Left ventricle myocardium inferior (tissue), 1 donor: ENCODE measurements at regions not wholly inside any gene's neighbourhood (a gene's known extent, or its start where the extent isn't known, plus 50 kb on each side); places are given as distances from the start of the nearest gene placed in this dataset.

Experiments used
- DNase-seq: peaks from one replicate; pipeline ENCODE4 v3.0.0-alpha.2; 2020
- H3K27ac ChIP-seq: fragments of 200-600 bp; replicated peaks from 2 replicates; pipeline ENCODE4 v1.8.0; 2021
- H3K27me3 ChIP-seq: fragments of 200-600 bp; 2 replicates; pipeline ENCODE4 v1.8.0; 2021; ENCODE audit warnings: low read depth
- H3K36me3 ChIP-seq: fragments of 200-600 bp; 2 replicates; pipeline ENCODE4 v1.8.0; 2021
- H3K4me1 ChIP-seq: fragments of 200-600 bp; 2 replicates; pipeline ENCODE4 v1.8.0; 2021
- H3K4me3 ChIP-seq: fragments of 200-600 bp; 2 replicates; pipeline ENCODE4 v1.8.0; 2021; ENCODE audit warnings: mild to moderate bottlenecking, moderate library complexity
- H3K9me3 ChIP-seq: fragments of 200-600 bp; replicated peaks from 2 replicates; pipeline ENCODE4 v1.8.0; 2021
- intact Hi-C: fragments of 100-400 bp; cut with micrococcal nuclease; formaldehyde crosslinking; loops from one replicate; pipeline ENCODE4 v1.11.0; 2022
- TF ChIP-seq, protein P1 (sequence below): fragments of 200-600 bp; IDR thresholded peaks from 2 replicates; pipeline ENCODE4 v1.8.0; 2021; ENCODE audit warnings: antibody characterized with exemption, mild to moderate bottlenecking, borderline replicate concordance
- donor health status: DM: no; HTN: yes; CAD: no; lungs with severe emphysema.

DNA sequence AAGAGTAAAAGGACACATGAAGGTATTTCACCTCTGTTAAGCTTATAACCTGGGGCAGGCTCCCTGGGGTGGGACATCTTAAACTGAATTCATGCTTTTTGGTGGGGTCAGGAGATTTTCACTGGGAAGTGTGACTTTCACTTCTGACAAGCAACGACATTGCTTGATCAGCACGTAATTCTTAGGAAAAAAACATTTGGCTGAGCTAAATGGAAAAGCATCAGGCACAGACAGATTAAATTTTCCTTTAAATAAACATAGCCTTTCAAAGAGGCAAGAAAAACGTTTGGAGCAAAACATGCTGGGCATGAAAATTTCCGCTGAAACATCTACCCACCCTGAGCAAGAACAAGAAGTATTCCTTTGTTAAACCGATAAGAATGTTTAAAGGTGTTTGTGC lies 674.0 kb upstream of the CELF4 start:
- Histone ChIP-seq H3K9me3 (peaks cover 6% of the 10 kb centered on the region), H3K36me3 (no peaks in the 10 kb centered on the region), H3K27me3 (no peaks in the 10 kb centered on the region), H3K4me3 (no peak overlapping the region), H3K4me1 (peaks cover 6% of the 10 kb centered on the region), H3K27ac (no peak overlapping the region)
- no peak for DNase-seq
- TF ChIP-seq, protein P1, sequence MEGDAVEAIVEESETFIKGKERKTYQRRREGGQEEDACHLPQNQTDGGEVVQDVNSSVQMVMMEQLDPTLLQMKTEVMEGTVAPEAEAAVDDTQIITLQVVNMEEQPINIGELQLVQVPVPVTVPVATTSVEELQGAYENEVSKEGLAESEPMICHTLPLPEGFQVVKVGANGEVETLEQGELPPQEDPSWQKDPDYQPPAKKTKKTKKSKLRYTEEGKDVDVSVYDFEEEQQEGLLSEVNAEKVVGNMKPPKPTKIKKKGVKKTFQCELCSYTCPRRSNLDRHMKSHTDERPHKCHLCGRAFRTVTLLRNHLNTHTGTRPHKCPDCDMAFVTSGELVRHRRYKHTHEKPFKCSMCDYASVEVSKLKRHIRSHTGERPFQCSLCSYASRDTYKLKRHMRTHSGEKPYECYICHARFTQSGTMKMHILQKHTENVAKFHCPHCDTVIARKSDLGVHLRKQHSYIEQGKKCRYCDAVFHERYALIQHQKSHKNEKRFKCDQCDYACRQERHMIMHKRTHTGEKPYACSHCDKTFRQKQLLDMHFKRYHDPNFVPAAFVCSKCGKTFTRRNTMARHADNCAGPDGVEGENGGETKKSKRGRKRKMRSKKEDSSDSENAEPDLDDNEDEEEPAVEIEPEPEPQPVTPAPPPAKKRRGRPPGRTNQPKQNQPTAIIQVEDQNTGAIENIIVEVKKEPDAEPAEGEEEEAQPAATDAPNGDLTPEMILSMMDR: no peak
- intact Hi-C loops: no loop called here

DNA sequence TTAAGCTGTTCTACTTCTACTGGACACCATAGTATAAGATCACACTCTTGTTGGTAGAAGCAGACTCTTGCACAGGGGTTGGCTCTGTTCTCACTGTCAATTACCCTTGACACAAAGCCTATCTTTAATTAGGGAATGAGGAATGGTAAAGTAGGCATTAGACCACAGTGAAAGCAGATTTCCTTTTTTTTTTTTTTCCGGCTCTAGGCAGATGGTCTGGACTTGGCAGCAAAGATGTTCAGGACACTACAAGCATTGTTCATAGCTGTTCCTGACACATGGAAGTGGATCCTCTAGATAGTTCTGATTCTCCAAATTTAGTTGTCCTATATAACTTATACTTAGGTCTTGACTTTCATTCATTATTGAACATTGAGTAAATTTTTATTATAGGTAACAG lies 672.2 kb upstream of the CELF4 start:
- no peaks in the 10 kb centered on the region for H3K36me3 ChIP-seq
- no peaks in the 10 kb centered on the region for H3K4me1 ChIP-seq
- peaks cover 6% of the 10 kb centered on the region for H3K9me3 ChIP-seq
- no peak overlapping the region for H3K4me3 ChIP-seq
- DNase-seq: no peak
- H3K27me3 ChIP-seq: no peaks in the 10 kb centered on the region
- no peak overlapping the region for H3K27ac ChIP-seq
- intact Hi-C loops: no loop called here
- TF ChIP-seq, protein P1: no peak

DNA sequence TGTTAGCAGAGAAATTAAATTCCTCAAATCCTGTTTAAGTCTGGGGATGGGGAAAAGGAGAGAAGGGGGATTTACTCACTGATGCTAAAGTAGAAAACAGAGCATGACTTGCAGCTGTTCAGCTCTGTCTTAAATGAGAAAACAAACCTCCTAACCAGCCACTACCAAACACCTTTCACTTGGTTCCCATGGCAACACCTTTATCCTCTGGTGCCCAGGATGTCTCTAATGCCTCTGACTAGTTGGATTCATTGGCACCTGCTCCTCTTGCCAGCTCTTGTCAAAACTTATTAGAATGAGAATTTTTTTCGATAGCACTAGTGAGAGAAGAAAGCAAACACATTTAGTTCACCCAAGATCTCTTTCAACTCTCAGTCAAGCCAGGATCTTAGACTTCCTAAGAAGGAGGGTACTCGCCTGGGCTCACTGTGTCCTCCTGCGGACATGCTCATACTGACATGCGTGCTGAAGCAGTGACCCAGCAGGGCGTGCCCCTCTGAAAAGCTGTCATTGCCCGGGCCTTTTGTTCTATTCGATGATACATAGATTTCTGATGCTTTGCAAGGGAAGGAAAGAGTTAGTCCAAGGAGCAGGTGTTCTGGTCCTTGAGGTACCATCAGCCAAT lies 656.0 kb upstream of the CELF4 start:
- Histone ChIP-seq H3K4me3 (no peak overlapping the region), H3K9me3 (peaks cover 5% of the 10 kb centered on the region), H3K27me3 (no peaks in the 10 kb centered on the region), H3K4me1 (no peaks in the 10 kb centered on the region), H3K27ac (no peak overlapping the region), H3K36me3 (no peaks in the 10 kb centered on the region)
- DNase-seq: no peak
- TF ChIP-seq, protein P1: no peak
- intact Hi-C loops: no loop called here

DNA sequence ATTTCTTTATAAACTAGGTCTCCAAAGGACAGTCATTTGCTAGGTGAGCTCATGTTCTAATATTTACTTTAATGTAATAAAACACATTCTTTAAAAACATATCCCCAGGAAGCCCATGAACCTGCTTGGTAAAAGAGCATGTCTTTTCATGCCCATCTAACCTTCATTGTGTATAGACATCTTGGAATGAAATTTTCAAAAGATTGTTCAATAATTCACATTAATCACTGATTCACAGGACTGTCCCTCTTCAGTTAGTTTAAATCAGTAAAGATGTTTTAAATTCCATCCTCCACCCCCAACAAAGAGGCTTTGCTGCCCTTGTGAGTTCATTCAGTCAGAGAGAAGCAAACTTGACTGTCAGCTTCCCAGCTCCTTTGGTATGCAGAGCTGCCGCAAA lies 633.4 kb upstream of the CELF4 start:
- Histone ChIP-seq H3K27ac (no peak overlapping the region), H3K27me3 (no peaks in the 10 kb centered on the region), H3K4me1 (no peaks in the 10 kb centered on the region), H3K4me3 (no peak overlapping the region), H3K9me3 (peaks cover 17% of the 10 kb centered on the region), H3K36me3 (no peaks in the 10 kb centered on the region)
- TF ChIP-seq, protein P1: no peak
- no peak for DNase-seq
- intact Hi-C loops: no loop called here

DNA sequence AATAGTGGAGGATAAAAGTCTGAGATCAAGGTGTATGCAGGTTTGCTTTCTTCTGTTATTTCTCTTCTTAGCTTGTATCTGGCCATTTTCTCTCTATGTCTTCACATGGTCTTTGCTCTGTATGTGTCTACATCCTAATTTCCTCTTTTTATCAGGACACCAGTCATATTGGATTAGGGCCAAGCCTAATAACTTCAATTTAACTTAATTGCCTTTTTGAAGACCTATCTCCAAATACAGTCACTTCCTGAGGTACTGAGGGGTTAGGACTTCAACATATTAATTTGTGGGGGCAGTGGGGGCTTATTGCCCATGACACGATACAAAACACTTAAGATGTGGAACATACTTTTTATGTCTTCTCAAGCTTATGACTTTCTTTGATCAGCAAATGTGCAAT lies 632.9 kb upstream of the CELF4 start:
- Histone ChIP-seq H3K36me3 (no peaks in the 10 kb centered on the region), H3K9me3 (peaks cover 20% of the 10 kb centered on the region), H3K27me3 (no peaks in the 10 kb centered on the region), H3K4me3 (no peak overlapping the region), H3K27ac (no peak overlapping the region), H3K4me1 (no peaks in the 10 kb centered on the region)
- intact Hi-C loops: no loop called here
- DNase-seq: no peak
- TF ChIP-seq, protein P1: no peak

DNA sequence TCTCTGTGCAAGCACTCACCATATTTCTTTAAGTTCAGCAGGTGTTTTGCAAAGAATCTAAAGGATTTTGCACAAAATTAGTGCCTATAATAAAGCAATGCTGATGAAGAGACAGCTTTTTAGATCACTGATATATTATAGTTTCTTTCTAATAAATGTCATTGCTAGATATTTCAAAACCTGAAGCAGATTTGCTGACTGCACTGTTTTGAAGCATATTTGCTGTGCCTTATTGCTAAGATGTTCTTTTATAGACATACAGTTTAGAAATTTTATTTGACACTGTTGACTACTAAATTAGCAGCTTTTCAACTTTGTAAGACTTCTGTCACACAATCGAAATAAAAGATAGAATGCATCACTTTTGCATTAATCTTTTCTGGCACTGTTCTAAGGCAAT lies 620.9 kb upstream of the CELF4 start:
- Histone ChIP-seq H3K4me1 (no peaks in the 10 kb centered on the region), H3K36me3 (no peaks in the 10 kb centered on the region), H3K27ac (no peak overlapping the region), H3K4me3 (no peak overlapping the region), H3K9me3 (peaks cover 34% of the 10 kb centered on the region), H3K27me3 (no peaks in the 10 kb centered on the region)
- DNase-seq: no peak
- TF ChIP-seq, protein P1: no peak
- intact Hi-C loops: no loop called here
